ENCODE measurements at regions not wholly inside any gene's neighbourhood (a gene's known extent, or its start where the extent isn't known, plus 50 kb on each side); places are given as distances from the start of the nearest gene placed in this dataset.

GRCh38 chr4:36494016-36494415 lies 212.6 kb downstream of the DTHD1 start:
- no peak for DNase-seq

GRCh38 chr4:36494747-36495146 lies 213.3 kb downstream of the DTHD1 start:
- no peak for DNase-seq

DNA sequence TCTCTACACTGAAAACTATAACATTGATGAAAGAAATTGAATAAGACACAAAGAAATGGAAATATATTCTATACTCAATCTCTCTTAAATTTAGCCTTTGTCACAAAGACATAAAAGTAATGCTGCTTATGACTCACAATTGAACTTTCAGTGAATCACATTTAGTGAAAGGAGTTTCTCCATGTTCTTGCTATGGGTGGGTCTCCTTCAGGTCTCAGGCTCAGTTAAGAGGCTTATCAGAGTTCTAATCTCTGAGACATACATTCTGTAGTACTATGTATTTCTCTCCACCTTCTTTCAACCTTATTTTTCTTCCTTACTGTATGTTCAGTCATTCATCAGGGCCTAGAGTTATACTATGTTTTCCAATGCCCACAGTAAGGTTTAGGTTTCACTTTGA lies 220.9 kb downstream of the DTHD1 start:
- no peak for DNase-seq

GRCh38 chr4:36508394-36508793 lies 227.0 kb downstream of the DTHD1 start:
- no peak for DNase-seq

DNA sequence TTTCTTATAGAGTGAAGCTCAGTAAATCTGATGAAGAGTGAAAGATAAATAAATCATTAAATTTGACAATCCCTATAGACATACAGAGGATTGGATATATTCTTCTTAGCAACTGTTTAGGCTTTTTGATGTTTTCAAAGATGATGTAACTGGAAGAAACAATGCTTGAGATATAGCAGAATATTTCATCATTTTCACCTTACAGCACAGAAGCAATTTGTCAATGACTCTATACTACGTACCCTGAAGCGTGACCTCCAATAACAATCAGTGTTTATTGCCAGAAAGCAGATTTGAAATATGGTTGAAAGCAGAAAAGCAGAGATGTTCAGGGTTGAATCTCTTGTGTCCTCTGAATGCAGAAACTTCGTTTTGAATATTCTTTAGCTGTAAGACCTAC lies 228.4 kb downstream of the DTHD1 start:
- DNase-seq: no peak

DNA sequence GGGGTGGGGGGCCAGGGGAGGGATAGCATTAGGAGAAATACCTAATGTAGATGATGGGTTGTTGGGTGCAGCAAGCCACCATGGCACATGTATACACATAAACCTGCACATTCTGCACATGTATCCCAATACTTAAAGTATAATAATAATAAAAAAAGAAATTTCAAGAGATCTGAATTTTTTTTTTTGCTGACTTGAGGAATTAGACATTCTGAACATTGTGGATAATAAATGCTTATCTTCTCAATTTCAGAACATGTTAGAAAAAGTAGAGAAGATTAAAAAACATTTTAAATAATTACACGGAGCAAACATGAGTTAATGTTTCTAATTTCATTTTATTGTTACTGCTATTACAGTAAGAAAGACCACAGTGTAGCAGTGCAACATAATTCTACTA lies 230.4 kb downstream of the DTHD1 start:
- DNase-seq: no peak

DNA sequence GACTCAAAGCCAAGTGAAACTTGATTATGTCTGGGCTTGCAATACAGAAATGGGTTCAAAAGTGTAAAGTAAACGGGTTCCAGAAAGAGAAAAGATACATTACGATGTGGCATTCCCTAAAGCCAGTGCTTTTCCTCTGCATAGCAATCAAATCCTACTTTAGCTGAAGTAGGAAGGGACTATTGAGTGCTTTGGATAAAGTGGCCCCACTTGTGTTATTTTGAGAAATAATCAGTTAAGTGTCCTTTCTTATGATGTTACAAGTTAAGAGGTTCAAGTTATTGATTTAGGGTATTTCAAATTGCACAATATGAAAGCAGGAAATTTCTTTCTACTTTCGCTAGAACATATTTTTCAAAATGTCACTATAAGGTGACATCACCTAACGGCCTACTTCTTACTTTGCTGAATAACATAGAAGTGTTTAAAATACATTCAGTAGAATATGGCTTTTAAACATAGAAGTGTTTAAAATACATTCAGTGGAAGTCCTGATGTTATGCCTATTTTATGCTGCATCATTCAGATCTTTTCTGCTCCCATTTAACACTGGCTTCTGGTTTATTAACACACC lies 235.2 kb downstream of the DTHD1 start:
- DNase-seq: no peak

- no peak for DNase-seq
Observed at GRCh38 chr4:36523182-36523581, 241.8 kb downstream of the DTHD1 start.

DNA sequence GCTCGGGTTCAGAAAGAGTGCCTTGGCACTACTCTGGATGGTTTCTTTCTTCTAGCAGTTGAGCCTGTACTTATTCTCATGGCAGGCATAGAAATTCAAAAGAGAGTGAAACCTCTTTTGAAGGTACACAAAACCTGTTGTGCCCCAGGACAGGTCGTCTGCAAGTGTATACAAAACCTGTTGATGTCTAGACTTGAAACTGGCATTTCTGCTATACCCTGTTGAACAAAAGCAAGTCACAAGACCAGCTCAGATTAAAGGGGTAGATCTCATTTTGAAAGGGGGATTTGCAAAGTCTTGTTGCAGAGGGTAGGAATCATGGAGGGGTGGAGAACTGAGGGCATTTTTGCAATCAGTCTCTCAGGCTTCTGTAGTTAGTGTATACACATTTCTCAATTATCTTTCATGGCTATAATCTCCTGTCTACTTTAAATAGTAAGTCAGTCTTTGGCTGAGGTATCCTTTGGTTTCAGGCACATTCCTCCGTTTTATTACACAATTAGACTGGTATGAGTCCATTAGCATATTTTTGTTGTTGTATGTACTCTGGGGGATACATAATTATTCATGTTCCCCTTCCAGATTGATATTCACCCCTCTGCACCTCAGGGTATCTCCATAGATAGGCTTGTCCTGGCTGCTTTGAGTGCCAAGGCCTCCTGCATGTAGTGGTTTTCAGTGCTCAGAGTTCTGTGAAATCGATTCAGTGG lies 251.4 kb downstream of the DTHD1 start:
- DNase-seq: no peak

DNA sequence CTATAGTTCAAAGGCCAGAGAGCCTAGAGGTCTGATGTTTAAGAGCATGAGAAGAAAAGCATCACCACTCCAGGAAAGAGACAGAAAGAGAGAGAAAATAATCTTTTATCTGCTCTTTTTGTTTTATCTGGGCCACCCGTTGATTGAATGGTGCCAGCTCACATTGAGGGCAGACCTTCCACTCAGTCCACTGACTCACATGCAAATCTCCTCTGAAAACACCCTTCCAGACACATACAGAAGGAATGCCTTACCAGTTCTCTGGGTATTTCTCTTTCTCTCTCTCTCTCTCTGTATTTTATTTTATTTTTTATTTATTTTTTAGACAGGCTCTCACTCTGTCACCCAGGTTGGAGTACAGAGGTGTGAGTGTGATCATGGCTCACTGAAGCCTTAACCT lies 252.5 kb downstream of the DTHD1 start:
- no peak for DNase-seq

GRCh38 chr4:36547383-36547782 lies 266.0 kb downstream of the DTHD1 start:
- DNase-seq: no peak

DNA sequence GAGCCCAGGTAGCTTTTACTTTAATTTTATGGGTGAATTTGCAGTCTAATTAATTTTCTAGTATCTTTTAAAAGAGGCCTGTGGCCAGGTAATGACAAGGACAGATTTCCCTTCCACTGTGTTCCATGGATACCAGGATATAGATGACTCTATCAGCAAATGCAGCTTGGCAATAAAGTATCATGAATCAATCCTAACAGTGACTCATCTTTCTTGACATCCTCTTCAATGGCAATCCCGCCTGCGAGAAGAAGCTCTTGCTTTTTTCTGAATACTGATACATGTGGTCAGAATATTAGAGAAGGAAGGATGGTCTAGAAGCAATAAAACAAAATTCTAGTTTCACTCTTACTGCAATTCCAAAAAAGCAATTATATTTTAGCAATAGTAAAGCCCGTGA lies 267.8 kb downstream of the DTHD1 start:
- no peak for DNase-seq

DNA sequence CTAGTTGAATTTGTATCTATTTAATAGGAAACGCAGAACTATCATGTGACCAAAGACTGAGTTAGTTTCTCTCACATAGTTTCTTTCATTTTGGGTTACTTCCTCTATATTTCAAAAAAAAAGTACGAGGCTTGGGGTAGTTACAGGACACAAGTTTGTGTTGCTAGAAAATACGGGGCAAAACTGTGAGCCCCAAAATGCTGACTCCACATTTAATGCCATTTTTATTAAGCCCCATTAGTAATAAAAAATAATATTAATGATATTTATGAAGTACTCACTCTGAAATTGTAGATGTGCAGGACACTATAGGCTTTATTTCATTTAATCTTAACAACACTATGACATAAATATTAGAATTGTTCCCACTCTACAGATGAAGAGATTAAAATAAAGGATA lies 268.6 kb downstream of the DTHD1 start:
- DNase-seq: no peak

- DNase-seq: no peak
Observed at GRCh38 chr4:36551697-36552214, 270.3 kb downstream of the DTHD1 start.

DNA sequence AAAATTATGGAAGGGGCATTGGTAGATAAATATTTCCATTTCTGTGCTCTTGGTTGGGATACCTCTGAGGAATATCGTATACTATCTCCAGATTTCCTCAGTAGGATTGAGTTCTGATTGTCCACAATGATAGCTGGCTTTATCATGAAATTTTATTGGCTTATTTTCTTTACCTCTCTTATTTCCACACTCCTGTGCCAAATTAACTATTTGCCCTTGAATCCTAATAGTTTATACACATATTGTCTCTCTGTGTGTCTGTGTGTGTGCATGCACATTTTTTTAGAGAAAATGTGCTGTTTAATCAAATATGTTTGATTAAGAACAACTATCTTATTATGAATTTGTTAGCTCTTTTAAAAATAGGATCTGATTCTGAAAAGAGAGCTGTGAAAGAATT lies 271.6 kb downstream of the DTHD1 start:
- no peak for DNase-seq

GRCh38 chr4:36553453-36553852 lies 272.0 kb downstream of the DTHD1 start:
- DNase-seq: no peak

- DNase-seq: no peak
Observed at GRCh38 chr4:36556984-36557383, 275.6 kb downstream of the DTHD1 start.

DNA sequence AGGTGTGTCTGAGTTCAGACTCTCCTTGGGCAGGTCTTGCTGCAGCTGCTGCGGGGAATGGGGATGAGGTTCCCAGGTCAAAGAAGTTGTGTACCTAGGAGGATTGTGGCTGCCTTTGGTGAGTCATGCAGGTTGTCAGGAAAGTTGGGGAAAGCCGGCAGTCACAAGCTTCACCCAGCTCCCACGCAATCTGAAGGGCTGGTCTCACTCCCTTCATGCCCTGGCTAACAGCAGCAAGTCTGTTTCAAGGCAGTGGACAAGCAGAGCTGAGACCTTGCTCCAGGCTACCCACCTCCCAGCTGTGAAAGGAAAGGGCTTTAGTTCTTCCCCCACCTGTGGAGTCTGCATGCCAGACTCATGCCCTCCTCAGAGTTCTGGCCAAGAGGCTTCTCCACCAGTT lies 287.2 kb downstream of the DTHD1 start:
- no peak for DNase-seq

GRCh38 chr4:36573441-36573840 lies 292.0 kb downstream of the DTHD1 start:
- DNase-seq: no peak

DNA sequence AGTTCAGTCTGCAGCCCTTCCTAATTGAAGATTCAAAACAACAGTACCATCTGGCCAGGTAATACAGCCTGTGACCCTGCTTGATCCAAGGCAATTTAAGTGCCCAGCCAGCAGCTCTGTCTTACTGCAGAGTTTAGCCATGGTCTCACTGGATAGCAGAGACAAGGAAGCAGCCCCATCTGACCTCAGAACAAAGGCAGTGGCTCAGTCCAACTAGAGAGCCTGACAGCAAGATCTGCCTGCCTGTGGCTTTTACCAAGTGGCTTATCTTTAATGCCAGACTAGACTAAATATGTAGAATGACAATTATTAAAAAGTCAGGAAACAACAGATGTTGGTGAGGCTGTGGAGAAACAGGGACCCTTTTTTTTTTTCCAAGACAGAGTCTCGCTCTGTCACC lies 293.4 kb downstream of the DTHD1 start:
- no peak for DNase-seq

DNA sequence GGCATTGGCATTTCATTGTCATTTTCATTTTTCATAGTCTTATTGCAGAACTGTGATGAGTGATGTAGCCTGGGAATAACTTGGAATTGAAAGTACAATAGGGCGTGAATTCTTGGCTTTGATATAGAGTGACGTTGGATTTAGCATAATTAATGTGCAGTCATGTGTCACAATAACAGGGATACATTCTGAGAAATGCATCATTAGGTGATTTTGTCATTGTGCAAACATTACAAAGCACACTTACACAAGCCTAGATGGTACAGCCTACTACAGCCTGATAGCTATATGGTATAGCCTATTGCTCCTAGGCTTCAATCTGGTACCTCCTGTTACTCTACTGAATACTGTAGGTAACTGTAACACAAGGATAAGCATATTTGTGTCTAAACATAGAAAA lies 300.8 kb downstream of the DTHD1 start:
- no peak for DNase-seq

DNA sequence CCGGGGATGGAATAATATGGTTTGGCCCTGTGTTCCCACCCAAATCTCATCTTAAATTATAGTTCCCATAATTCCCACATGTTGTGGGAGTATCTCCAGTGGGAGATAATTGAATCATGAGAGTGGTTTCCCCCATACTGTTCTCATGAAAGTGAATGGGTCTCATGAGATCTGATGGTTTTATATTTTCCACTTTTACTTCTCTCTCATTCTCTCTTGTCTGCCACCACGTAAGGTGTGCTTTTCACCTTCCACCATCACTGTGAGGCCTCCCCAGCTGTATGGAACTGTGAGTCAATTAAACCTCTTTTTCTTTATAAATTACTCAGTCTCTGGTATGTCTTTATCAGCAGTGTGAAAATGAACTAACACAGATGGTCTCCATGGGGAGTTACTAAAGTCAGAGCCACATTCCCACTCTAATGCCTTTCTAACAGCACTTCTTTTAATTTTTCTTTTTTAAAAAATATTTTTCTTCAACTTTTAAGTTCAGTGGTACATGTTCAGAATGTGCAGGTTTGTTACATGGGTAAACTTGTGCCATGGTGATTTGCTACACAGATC lies 306.6 kb downstream of the DTHD1 start:
- DNase-seq: no peak

GRCh38 chr4:36590343-36590742 lies 308.9 kb downstream of the DTHD1 start:
- DNase-seq: no peak

- DNase-seq: no peak
Observed at GRCh38 chr4:36601864-36602495, 320.6 kb downstream of the DTHD1 start.
